ENCODE measurements at regions not wholly inside any gene's neighbourhood (a gene's known extent, or its start where the extent isn't known, plus 50 kb on each side); places are given as distances from the start of the nearest gene placed in this dataset.

GRCh38 chr17:5830921-5831320 lies 239.3 kb upstream of the WSCD1 start:
- no peak for DNase-seq
- Histone ChIP-seq H3K27me3 (peaks cover 10% of the 10 kb centered on the region), H3K4me1 (no peaks in the 10 kb centered on the region), H3K4me3 (no peak overlapping the region), H3K36me3 (no peaks in the 10 kb centered on the region), H3K27ac (no peak overlapping the region), H3K9me3 (no peaks in the 10 kb centered on the region)
- intact Hi-C loops (cut with DNase I): no loop called here
- TF ChIP-seq, protein P1, sequence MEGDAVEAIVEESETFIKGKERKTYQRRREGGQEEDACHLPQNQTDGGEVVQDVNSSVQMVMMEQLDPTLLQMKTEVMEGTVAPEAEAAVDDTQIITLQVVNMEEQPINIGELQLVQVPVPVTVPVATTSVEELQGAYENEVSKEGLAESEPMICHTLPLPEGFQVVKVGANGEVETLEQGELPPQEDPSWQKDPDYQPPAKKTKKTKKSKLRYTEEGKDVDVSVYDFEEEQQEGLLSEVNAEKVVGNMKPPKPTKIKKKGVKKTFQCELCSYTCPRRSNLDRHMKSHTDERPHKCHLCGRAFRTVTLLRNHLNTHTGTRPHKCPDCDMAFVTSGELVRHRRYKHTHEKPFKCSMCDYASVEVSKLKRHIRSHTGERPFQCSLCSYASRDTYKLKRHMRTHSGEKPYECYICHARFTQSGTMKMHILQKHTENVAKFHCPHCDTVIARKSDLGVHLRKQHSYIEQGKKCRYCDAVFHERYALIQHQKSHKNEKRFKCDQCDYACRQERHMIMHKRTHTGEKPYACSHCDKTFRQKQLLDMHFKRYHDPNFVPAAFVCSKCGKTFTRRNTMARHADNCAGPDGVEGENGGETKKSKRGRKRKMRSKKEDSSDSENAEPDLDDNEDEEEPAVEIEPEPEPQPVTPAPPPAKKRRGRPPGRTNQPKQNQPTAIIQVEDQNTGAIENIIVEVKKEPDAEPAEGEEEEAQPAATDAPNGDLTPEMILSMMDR (IDR thresholded peaks at IDR 0.05): no peak
- no peak for ATAC-seq

GRCh38 chr17:5832886-5833285 lies 237.3 kb upstream of the WSCD1 start:
- peaks cover 10% of the 10 kb centered on the region for H3K27me3 ChIP-seq
- ATAC-seq (no peak), DNase-seq (no peak)
- intact Hi-C loops (cut with DNase I): no loop called here
- TF ChIP-seq, protein P1 (IDR thresholded peaks at IDR 0.05): no peak
- no peak overlapping the region for H3K4me3 ChIP-seq
- no peak overlapping the region for H3K27ac ChIP-seq
- H3K36me3 ChIP-seq: no peaks in the 10 kb centered on the region
- no peaks in the 10 kb centered on the region for H3K9me3 ChIP-seq
- no peaks in the 10 kb centered on the region for H3K4me1 ChIP-seq

GRCh38 chr17:5837055-5837491 lies 233.1 kb upstream of the WSCD1 start:
- no peak for DNase-seq

DNA sequence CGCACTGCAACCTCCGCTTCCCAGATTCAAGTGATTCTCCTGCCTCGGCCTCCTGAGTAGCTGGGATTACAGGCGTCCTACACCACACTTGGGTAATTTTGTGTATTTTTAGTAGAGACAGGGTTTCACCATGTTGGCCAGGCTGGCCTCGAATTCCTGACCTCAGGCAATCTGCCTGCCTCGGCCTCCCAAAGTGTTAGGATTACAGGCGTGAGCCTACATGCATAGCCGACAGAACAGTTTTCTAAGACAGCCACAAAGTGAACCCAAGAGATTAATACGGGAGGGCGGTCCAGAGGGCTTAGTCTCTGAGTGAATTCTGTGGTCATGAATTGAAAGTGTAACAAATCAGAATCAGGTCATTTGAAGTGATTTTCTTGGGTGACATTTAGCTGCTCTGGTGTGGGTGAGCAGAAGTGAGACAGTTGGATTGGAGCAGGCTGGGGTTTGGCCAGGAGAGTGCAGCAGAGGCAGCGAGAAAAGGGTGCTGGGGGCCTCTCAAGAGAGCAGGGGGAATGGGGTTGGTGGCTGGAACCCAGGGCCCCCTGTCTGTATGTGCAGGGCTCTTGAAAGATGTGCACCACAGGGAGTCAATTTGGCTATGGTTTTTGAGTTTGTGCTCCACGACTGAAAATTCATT lies 231.4 kb upstream of the WSCD1 start:
- Histone ChIP-seq H3K27ac (no peak overlapping the region), H3K4me3 (no peak overlapping the region), H3K27me3 (no peaks in the 10 kb centered on the region), H3K9me3 (no peaks in the 10 kb centered on the region), H3K36me3 (no peaks in the 10 kb centered on the region), H3K4me1 (no peaks in the 10 kb centered on the region)
- intact Hi-C loops (cut with DNase I): no loop called here
- DNase-seq: no peak
- TF ChIP-seq, protein P1 (IDR thresholded peaks at IDR 0.05): no peak
- ATAC-seq: no peak

More at GRCh38 chr17:5837055-5837491, 233.1 kb upstream of the WSCD1 start:
- H3K27ac ChIP-seq: no peak overlapping the region
- intact Hi-C loops (cut with DNase I): no loop called here
- TF ChIP-seq, protein P1 (IDR thresholded peaks at IDR 0.05): no peak
- no peaks in the 10 kb centered on the region for H3K27me3 ChIP-seq
- ATAC-seq: no peak
- no peak overlapping the region for H3K4me3 ChIP-seq
- H3K9me3 ChIP-seq: no peaks in the 10 kb centered on the region
- H3K36me3 ChIP-seq: no peaks in the 10 kb centered on the region
- no peaks in the 10 kb centered on the region for H3K4me1 ChIP-seq

- H3K4me3 ChIP-seq: no peak overlapping the region
- no peaks in the 10 kb centered on the region for H3K36me3 ChIP-seq
- no peak for ATAC-seq
- DNase-seq: no peak
- H3K27me3 ChIP-seq: no peaks in the 10 kb centered on the region
- no peaks in the 10 kb centered on the region for H3K4me1 ChIP-seq
- intact Hi-C loops (cut with DNase I): no loop called here
- H3K27ac ChIP-seq: no peak overlapping the region
- TF ChIP-seq, protein P1 (IDR thresholded peaks at IDR 0.05): no peak
- H3K9me3 ChIP-seq: no peaks in the 10 kb centered on the region
Measured at GRCh38 chr17:5840811-5841446, 229.2 kb upstream of the WSCD1 start.
